ENCODE measurements at regions not wholly inside any gene's neighbourhood (a gene's known extent, or its start where the extent isn't known, plus 50 kb on each side); places are given as distances from the start of the nearest gene placed in this dataset.
"Not testable (repeated sequence)": the region's sequence is repeated elsewhere in the genome, so short reads cannot be mapped to it uniquely, and the experiment has no call there.

DNA sequence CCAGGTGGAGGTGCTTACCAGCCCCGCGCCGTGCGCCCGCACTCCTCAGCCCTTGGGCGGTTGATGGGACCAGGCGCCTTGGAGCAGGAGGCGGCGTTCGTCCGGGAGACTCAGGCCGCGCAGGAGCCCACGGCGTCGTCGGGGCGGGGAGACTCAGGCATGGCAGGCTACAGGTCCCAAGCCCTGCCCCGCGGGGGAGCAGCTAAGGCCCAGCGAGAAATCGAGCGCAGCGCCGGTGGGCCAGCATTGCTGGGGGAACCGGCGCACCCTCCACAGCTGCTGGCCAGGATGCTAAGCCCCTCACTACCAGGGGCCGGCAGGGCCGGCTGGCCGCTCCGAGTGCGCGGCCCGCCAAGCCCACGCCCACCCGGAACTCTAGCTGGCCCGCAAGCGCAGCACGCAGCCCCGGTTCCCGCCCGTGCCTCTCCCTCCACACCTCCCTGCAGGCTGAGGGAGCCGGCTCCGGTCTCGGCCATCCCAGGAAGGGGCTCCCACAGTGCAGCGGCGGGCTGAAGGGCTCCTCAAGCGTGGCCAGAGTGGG is 1087.5 kb downstream of the GALC start:
- TF ChIP-seq EZH2 (IDR thresholded peaks at IDR 0.05; ENCODE audit: low read depth, unreplicated experiment); POLR2AphosphoS5 (IDR thresholded peaks at IDR 0.05; ENCODE audit: low read depth); JUNB (IDR thresholded peaks at IDR 0.05; ENCODE audit: unreplicated experiment): not testable (repeated sequence)
- TF ChIP-seq, protein P1, sequence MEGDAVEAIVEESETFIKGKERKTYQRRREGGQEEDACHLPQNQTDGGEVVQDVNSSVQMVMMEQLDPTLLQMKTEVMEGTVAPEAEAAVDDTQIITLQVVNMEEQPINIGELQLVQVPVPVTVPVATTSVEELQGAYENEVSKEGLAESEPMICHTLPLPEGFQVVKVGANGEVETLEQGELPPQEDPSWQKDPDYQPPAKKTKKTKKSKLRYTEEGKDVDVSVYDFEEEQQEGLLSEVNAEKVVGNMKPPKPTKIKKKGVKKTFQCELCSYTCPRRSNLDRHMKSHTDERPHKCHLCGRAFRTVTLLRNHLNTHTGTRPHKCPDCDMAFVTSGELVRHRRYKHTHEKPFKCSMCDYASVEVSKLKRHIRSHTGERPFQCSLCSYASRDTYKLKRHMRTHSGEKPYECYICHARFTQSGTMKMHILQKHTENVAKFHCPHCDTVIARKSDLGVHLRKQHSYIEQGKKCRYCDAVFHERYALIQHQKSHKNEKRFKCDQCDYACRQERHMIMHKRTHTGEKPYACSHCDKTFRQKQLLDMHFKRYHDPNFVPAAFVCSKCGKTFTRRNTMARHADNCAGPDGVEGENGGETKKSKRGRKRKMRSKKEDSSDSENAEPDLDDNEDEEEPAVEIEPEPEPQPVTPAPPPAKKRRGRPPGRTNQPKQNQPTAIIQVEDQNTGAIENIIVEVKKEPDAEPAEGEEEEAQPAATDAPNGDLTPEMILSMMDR (conservative IDR thresholded peaks at IDR 0.05; ENCODE audit: low read depth in 2 of 2), result not testable (repeated sequence)
- TF ChIP-seq, protein P2, sequence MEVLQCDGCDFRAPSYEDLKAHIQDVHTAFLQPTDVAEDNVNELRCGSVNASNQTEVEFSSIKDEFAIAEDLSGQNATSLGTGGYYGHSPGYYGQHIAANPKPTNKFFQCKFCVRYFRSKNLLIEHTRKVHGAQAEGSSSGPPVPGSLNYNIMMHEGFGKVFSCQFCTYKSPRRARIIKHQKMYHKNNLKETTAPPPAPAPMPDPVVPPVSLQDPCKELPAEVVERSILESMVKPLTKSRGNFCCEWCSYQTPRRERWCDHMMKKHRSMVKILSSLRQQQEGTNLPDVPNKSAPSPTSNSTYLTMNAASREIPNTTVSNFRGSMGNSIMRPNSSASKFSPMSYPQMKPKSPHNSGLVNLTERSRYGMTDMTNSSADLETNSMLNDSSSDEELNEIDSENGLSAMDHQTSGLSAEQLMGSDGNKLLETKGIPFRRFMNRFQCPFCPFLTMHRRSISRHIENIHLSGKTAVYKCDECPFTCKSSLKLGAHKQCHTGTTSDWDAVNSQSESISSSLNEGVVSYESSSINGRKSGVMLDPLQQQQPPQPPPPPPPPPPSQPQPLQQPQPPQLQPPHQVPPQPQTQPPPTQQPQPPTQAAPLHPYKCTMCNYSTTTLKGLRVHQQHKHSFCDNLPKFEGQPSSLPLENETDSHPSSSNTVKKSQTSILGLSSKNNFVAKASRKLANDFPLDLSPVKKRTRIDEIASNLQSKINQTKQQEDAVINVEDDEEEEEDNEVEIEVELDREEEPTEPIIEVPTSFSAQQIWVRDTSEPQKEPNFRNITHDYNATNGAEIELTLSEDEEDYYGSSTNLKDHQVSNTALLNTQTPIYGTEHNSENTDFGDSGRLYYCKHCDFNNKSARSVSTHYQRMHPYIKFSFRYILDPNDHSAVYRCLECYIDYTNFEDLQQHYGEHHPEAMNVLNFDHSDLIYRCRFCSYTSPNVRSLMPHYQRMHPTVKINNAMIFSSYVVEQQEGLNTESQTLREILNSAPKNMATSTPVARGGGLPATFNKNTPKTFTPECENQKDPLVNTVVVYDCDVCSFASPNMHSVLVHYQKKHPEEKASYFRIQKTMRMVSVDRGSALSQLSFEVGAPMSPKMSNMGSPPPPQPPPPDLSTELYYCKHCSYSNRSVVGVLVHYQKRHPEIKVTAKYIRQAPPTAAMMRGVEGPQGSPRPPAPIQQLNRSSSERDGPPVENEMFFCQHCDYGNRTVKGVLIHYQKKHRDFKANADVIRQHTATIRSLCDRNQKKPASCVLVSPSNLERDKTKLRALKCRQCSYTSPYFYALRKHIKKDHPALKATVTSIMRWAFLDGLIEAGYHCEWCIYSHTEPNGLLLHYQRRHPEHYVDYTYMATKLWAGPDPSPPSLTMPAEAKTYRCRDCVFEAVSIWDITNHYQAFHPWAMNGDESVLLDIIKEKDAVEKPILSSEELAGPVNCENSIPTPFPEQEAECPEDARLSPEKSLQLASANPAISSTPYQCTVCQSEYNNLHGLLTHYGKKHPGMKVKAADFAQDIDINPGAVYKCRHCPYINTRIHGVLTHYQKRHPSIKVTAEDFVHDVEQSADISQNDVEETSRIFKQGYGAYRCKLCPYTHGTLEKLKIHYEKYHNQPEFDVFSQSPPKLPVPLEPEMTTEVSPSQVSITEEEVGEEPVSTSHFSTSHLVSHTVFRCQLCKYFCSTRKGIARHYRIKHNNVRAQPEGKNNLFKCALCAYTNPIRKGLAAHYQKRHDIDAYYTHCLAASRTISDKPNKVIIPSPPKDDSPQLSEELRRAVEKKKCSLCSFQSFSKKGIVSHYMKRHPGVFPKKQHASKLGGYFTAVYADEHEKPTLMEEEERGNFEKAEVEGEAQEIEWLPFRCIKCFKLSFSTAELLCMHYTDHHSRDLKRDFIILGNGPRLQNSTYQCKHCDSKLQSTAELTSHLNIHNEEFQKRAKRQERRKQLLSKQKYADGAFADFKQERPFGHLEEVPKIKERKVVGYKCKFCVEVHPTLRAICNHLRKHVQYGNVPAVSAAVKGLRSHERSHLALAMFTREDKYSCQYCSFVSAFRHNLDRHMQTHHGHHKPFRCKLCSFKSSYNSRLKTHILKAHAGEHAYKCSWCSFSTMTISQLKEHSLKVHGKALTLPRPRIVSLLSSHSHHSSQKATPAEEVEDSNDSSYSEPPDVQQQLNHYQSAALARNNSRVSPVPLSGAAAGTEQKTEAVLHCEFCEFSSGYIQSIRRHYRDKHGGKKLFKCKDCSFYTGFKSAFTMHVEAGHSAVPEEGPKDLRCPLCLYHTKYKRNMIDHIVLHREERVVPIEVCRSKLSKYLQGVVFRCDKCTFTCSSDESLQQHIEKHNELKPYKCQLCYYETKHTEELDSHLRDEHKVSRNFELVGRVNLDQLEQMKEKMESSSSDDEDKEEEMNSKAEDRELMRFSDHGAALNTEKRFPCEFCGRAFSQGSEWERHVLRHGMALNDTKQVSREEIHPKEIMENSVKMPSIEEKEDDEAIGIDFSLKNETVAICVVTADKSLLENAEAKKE (CRISPR knock-in tag; IDR thresholded peaks at IDR 0.05), result not testable (repeated sequence)

Data from GM23338 (cell line).